ENCODE measurements at regions not wholly inside any gene's neighbourhood (a gene's known extent, or its start where the extent isn't known, plus 50 kb on each side); places are given as distances from the start of the nearest gene placed in this dataset.

GRCh38 chr13:86355301-86355700 lies 556.1 kb upstream of the SLITRK6 start:
- intact Hi-C loops (cut with micrococcal nuclease; ENCODE audit: unreplicated experiment) (no loop called here), in situ Hi-C loops (cut with HindIII; ENCODE audit: extremely low pct_ligation_motif_present, low pct_unique_long_range_greater_than_20kb) (no loop called here)
- Histone ChIP-seq H3K27me3 (ENCODE audit: control insufficient read depth in 1 of 2, insufficient read depth in 2 of 2, low read length in 2 of 2) (no peaks in the 10 kb centered on the region), H3K4me2 (ENCODE audit: low read depth, low read length) (no peak overlapping the region), H3K4me3 (replicated peaks in 1 of 3; ENCODE audit: insufficient read depth in 1 of 3, low read depth in 2 of 3, low read length in 3 of 3) (no peak overlapping the region), H2AFZ (ENCODE audit: low read length) (no peak overlapping the region), H4K20me1 (ENCODE audit: insufficient read depth, low read length) (no peaks in the 10 kb centered on the region), H3K36me3 (replicated peaks in 1 of 2; ENCODE audit: control insufficient read depth in 1 of 2, insufficient read depth in 2 of 2, low read length in 2 of 2) (no peaks in the 10 kb centered on the region), H3K9me3 (ENCODE audit: low read length) (no peaks in the 10 kb centered on the region), H3K4me1 (ENCODE audit: insufficient read depth, low read length) (no peaks in the 10 kb centered on the region), H3K79me2 (ENCODE audit: insufficient read depth, low read length) (no peaks in the 10 kb centered on the region), H3K27ac (ENCODE audit: extremely low read length, insufficient read depth, low read length) (no peak overlapping the region), H3K9ac (ENCODE audit: insufficient read depth, low read depth, low read length) (no peak overlapping the region)
- POLR2A ChIA-PET = no interaction called here
- no TSS peak for BruUV-seq (replicated peaks)
- FAIRE-seq (no peak), ATAC-seq (no peak), DNase-seq (ENCODE audit: low spot score) (no peak)
- CTCF ChIA-PET (ENCODE audit: low intra/inter-chr PET ratio, low total read pairs) = no interaction called here
- WGBS (ENCODE audit: low lambda C conversion rate) = 0% methylated on average over 2 of the region's 2 CpGs
- TF ChIP-seq NCOR1 (IDR thresholded peaks at IDR 0.05; ENCODE audit: borderline replicate concordance, low read length) (no peak), U2AF2 (IDR thresholded peaks at IDR 0.05; ENCODE audit: low read depth, low read length) (no peak), ZSCAN21 (CRISPR knock-in tag; IDR thresholded peaks at IDR 0.05; ENCODE audit: borderline replicate concordance) (no peak), ZNF10 (CRISPR knock-in tag; IDR thresholded peaks at IDR 0.05; ENCODE audit: borderline replicate concordance, low read depth) (no peak), CAMTA2 (CRISPR knock-in tag; IDR thresholded peaks at IDR 0.05; ENCODE audit: borderline replicate concordance) (no peak), IKZF4 (CRISPR knock-in tag; IDR thresholded peaks at IDR 0.05; ENCODE audit: borderline replicate concordance, low read depth, not compliant biosample characterization) (no peak), ISX (CRISPR knock-in tag; conservative IDR thresholded peaks at IDR 0.05) (no peak), PRMT3 (CRISPR knock-in tag; IDR thresholded peaks at IDR 0.05; ENCODE audit: borderline replicate concordance, low read depth) (no peak), HIC2 (CRISPR knock-in tag; IDR thresholded peaks at IDR 0.05; ENCODE audit: low read depth) (no peak), ARHGAP35 (CRISPR knock-in tag; IDR thresholded peaks at IDR 0.05; ENCODE audit: borderline replicate concordance) (no peak), ZNF670 (CRISPR knock-in tag; IDR thresholded peaks at IDR 0.05; ENCODE audit: borderline replicate concordance) (no peak), ETV5 (CRISPR knock-in tag; IDR thresholded peaks at IDR 0.05; ENCODE audit: borderline replicate concordance) (no peak), ZNF382 (CRISPR knock-in tag; IDR thresholded peaks at IDR 0.05; ENCODE audit: borderline replicate concordance) (no peak), NCOA5 (CRISPR knock-in tag; IDR thresholded peaks at IDR 0.05) (no peak), DBP (CRISPR knock-in tag; IDR thresholded peaks at IDR 0.05; ENCODE audit: not compliant biosample characterization) (no peak), SALL2 (CRISPR knock-in tag; IDR thresholded peaks at IDR 0.05) (no peak), SYNCRIP (IDR thresholded peaks at IDR 0.05; ENCODE audit: insufficient read depth, low read depth, low read length) (no peak), IRF9 (CRISPR knock-in tag; IDR thresholded peaks at IDR 0.05; ENCODE audit: borderline replicate concordance) (no peak), HOMEZ (CRISPR knock-in tag; IDR thresholded peaks at IDR 0.05; ENCODE audit: low read depth) (no peak)

Data from HepG2 (cell line).